Neural progenitor cell (in vitro differentiated cells): ENCODE measurements at regions not wholly inside any gene's neighbourhood (a gene's known extent, or its start where the extent isn't known, plus 50 kb on each side); places are given as distances from the start of the nearest gene placed in this dataset.

ENCODE experiments used
- DNase-seq: peaks from one replicate; pipeline ENCODE4 v3.0.0-alpha.2; 2016; ENCODE audit warnings: low spot score
- H2AFZ ChIP-seq: fragments of 200-600 bp; sonication (generic); replicated peaks from 2 replicates; pipeline ENCODE4 v1.6.1; 2016; ENCODE audit warnings: antibody characterized with exemption
- H3F3A ChIP-seq: fragments of 200-600 bp; sonication (generic); 2 replicates; pipeline ENCODE4 v1.6.1; 2016; ENCODE audit warnings: antibody characterized with exemption, low read depth
- H3K27ac ChIP-seq: fragments of 200-600 bp; sonication (generic); 2 replicates; pipeline ENCODE4 v1.5.1; 2016; ENCODE audit warnings: mild to moderate bottlenecking
- H3K27me3 ChIP-seq: fragments of 200-600 bp; sonication (generic); 2 replicates; pipeline ENCODE4 v1.6.1; 2016; ENCODE audit warnings: mild to moderate bottlenecking, moderate library complexity
- H3K36me3 ChIP-seq: fragments of 200-600 bp; sonication (generic); 2 replicates; pipeline ENCODE4 v1.5.1; 2016
- H3K4me1 ChIP-seq: fragments of 200-600 bp; sonication (generic); 2 replicates; pipeline ENCODE4 v1.6.1; 2016; ENCODE audit warnings: mixed run types
- H3K4me2 ChIP-seq: fragments of 200-600 bp; sonication (generic); 2 replicates; pipeline ENCODE4 v1.6.1; 2016
- H3K4me3 ChIP-seq: fragments of 200-600 bp; sonication (generic); 2 replicates; pipeline ENCODE4 v1.5.1; 2016
- H3K79me2 ChIP-seq: fragments of 200-600 bp; sonication (generic); 2 replicates; pipeline ENCODE4 v1.6.1; 2016; ENCODE audit warnings: low read depth
- H3K9ac ChIP-seq: fragments of 200-600 bp; sonication (generic); 2 replicates; pipeline ENCODE4 v1.6.1; 2016
- H3K9me3 ChIP-seq: fragments of 200-600 bp; sonication (generic); 2 replicates; pipeline ENCODE4 v1.5.1; 2016; ENCODE audit warnings: low read depth
- H4K20me1 ChIP-seq: fragments of 200-600 bp; sonication (generic); 2 replicates; pipeline ENCODE4 v1.6.1; 2016; ENCODE audit warnings: low read depth
- H3K27ac Mint-ChIP-seq: 3 replicates; pipeline ENCODE4 v1.8.0; 2021; ENCODE audit warnings: mixed read lengths
- H3K27me3 Mint-ChIP-seq: 2 replicates; pipeline ENCODE4 v1.8.0; 2022; ENCODE audit warnings: low read depth, mild to moderate bottlenecking, inconsistent platforms, moderate library complexity, mixed read lengths; ENCODE audit not compliant: insufficient read depth
- H3K36me3 Mint-ChIP-seq: 3 replicates; pipeline ENCODE4 v1.8.0; 2021; ENCODE audit warnings: mixed read lengths
- H3K4me1 Mint-ChIP-seq: 3 replicates; pipeline ENCODE4 v1.8.0; 2021; ENCODE audit warnings: mixed read lengths
- H3K4me3 Mint-ChIP-seq: 3 replicates; pipeline ENCODE4 v1.8.0; 2021; ENCODE audit warnings: mild to moderate bottlenecking, moderate library complexity, mixed read lengths
- H3K9me3 Mint-ChIP-seq: 3 replicates; pipeline ENCODE4 v1.8.0; 2020; ENCODE audit warnings: mixed read lengths
- EZH2 ChIP-seq: fragments of 200-600 bp; sonication (generic); IDR thresholded peaks from 2 replicates; pipeline ENCODE4 v1.6.1; 2017; ENCODE audit warnings: antibody characterized with exemption, mild to moderate bottlenecking, moderate library complexity
- EZH2phosphoT487 ChIP-seq: fragments of 200-600 bp; sonication (generic); IDR thresholded peaks from 2 replicates; pipeline ENCODE4 v1.6.1; 2017; ENCODE audit warnings: antibody characterized with exemption
- TF ChIP-seq, protein P1 (sequence below): fragments of 200-600 bp; sonication (generic); IDR thresholded peaks from 2 replicates; pipeline ENCODE4 v1.5.1; 2017; ENCODE audit warnings: antibody characterized with exemption, mild to moderate bottlenecking

DNA sequence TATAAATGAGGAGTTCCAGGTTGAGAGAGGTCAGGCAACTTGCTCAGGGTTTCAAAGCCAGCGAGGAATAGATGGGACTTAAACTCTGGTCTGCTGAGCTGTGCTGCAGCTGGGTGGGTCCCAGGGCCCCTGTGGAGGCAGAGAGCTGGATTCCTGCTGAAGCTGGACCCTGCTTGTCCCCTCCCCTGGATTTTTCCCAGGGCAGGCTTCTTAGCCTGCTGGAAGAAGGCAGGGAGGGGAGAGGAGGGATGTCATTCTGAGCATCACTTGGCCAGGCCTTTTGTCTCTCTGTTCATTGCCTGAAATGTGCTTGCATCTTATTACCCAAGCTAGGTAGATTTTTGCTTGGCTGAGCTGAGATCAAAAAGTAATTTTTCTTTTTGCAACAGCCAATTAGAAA lies 133.7 kb downstream of the DHX35 start:
- Histone ChIP-seq H3K9me3 (no peaks in the 10 kb centered on the region), H4K20me1 (no peaks in the 10 kb centered on the region), H3K4me1 (peaks cover 38% of the 10 kb centered on the region), H3K27me3 (no peaks in the 10 kb centered on the region), H3K79me2 (no peaks in the 10 kb centered on the region), H3K36me3 (no peaks in the 10 kb centered on the region), H3F3A (peaks cover 15% of the 10 kb centered on the region), H3K27ac (no peak overlapping the region), H3K4me2 (no peak overlapping the region), H3K4me3 (no peak overlapping the region), H3K9ac (no peak overlapping the region), H2AFZ (no peak overlapping the region)
- Mint-ChIP-seq H3K4me3 (no peak overlapping the region), H3K27me3 (peaks cover 3% of the 10 kb centered on the region), H3K4me1 (peaks cover 22% of the 10 kb centered on the region), H3K27ac (no peak overlapping the region), H3K9me3 (no peaks in the 10 kb centered on the region), H3K36me3 (no peaks in the 10 kb centered on the region)
- peak; percentile 48 for DNase-seq
- TF ChIP-seq, protein P1, sequence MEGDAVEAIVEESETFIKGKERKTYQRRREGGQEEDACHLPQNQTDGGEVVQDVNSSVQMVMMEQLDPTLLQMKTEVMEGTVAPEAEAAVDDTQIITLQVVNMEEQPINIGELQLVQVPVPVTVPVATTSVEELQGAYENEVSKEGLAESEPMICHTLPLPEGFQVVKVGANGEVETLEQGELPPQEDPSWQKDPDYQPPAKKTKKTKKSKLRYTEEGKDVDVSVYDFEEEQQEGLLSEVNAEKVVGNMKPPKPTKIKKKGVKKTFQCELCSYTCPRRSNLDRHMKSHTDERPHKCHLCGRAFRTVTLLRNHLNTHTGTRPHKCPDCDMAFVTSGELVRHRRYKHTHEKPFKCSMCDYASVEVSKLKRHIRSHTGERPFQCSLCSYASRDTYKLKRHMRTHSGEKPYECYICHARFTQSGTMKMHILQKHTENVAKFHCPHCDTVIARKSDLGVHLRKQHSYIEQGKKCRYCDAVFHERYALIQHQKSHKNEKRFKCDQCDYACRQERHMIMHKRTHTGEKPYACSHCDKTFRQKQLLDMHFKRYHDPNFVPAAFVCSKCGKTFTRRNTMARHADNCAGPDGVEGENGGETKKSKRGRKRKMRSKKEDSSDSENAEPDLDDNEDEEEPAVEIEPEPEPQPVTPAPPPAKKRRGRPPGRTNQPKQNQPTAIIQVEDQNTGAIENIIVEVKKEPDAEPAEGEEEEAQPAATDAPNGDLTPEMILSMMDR = no peak
- TF ChIP-seq EZH2 (no peak), EZH2phosphoT487 (no peak)

DNA sequence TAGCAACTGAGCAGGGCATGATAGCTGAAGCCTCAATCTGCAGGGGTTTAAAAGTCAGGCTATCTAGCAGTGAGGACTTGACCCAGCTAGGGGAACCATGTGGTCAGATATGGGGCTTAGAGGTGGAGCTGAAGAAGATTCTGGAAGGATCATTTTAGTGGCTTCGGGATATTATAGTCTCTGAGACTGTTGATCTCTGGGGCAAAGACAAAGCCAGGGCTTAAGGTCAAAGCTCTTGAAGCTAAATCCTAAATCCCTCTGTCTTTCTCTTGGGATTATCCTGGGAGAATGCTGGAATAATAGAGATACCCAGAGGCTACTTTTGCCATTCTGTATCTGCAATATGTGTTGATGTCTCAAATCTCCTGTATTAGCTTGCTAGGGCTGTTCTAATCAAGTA lies 132.2 kb downstream of the DHX35 start:
- H3K27me3 Mint-ChIP-seq = peaks cover 8% of the 10 kb centered on the region

DNA sequence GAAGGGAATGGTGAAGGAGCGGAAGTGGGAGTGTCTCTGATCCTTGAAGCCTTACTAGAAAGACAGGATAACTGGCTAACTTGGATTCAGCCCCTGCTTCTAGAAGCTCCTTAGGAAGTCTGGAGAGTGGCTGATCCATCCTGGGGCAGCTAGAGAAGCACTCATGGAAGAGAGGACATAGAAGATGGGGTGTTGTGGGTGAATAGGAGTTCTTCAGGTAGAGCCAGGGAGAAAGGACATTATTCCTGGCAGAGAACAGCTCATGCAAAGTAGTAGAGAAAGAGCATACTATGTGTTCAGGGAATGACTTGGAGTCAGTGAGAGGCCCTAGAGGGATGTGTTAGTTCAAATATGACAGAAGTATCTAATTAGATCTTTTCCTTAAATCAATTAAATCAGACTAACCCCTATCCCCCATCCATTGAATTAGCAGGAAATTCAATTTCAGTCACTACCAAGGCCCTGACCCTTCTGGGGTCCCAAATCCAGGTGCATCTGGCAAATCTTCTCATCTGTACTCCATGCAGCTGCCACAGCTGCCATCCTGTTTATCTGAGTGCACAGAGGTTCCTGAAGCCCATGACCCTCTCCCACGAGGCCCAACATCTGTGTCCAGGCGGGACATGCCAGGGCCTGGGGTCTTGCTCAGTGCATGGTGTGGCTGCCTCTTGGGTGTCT lies 130.7 kb downstream of the DHX35 start:
- Histone ChIP-seq H4K20me1 (no peaks in the 10 kb centered on the region), H3K9ac (no peak overlapping the region), H3K4me1 (peaks cover 64% of the 10 kb centered on the region), H3K79me2 (no peaks in the 10 kb centered on the region), H2AFZ (no peak overlapping the region), H3K36me3 (no peaks in the 10 kb centered on the region), H3K9me3 (no peaks in the 10 kb centered on the region), H3F3A (peaks cover 40% of the 10 kb centered on the region), H3K27ac (no peak overlapping the region), H3K27me3 (no peaks in the 10 kb centered on the region), H3K4me2 (no peak overlapping the region), H3K4me3 (no peak overlapping the region)
- H3K4me1 Mint-ChIP-seq = peaks cover 35% of the 10 kb centered on the region
- DNase-seq = no peak
- peaks cover 12% of the 10 kb centered on the region for H3K27me3 Mint-ChIP-seq
- no peaks in the 10 kb centered on the region for H3K36me3 Mint-ChIP-seq
- TF ChIP-seq EZH2phosphoT487 (no peak), EZH2 (no peak)
- TF ChIP-seq, protein P1 = no peak
- H3K4me3 Mint-ChIP-seq = no peak overlapping the region
- no peak overlapping the region for H3K27ac Mint-ChIP-seq
- peaks cover 5% of the 10 kb centered on the region for H3K9me3 Mint-ChIP-seq

More for the DNA sequence above, 132.2 kb downstream of the DHX35 start:
- Histone ChIP-seq H4K20me1 (no peaks in the 10 kb centered on the region), H3K4me2 (no peak overlapping the region), H3K27me3 (no peaks in the 10 kb centered on the region), H3K36me3 (no peaks in the 10 kb centered on the region), H3K9me3 (no peaks in the 10 kb centered on the region), H2AFZ (no peak overlapping the region), H3K4me3 (no peak overlapping the region), H3K79me2 (no peaks in the 10 kb centered on the region), H3F3A (peaks cover 29% of the 10 kb centered on the region), H3K27ac (no peak overlapping the region), H3K9ac (no peak overlapping the region), H3K4me1 (peaks cover 52% of the 10 kb centered on the region)
- H3K4me1 Mint-ChIP-seq = peaks cover 36% of the 10 kb centered on the region
- peaks cover 3% of the 10 kb centered on the region for H3K9me3 Mint-ChIP-seq
- TF ChIP-seq EZH2 (no peak), EZH2phosphoT487 (no peak)
- TF ChIP-seq, protein P1 = no peak
- H3K27ac Mint-ChIP-seq = peak overlapping the region; percentile 42
- peak; percentile 37 for DNase-seq
- H3K36me3 Mint-ChIP-seq = no peaks in the 10 kb centered on the region
- H3K4me3 Mint-ChIP-seq = no peak overlapping the region
